ENCODE measurements at regions not wholly inside any gene's neighbourhood (a gene's known extent, or its start where the extent isn't known, plus 50 kb on each side); places are given as distances from the start of the nearest gene placed in this dataset.

DNA sequence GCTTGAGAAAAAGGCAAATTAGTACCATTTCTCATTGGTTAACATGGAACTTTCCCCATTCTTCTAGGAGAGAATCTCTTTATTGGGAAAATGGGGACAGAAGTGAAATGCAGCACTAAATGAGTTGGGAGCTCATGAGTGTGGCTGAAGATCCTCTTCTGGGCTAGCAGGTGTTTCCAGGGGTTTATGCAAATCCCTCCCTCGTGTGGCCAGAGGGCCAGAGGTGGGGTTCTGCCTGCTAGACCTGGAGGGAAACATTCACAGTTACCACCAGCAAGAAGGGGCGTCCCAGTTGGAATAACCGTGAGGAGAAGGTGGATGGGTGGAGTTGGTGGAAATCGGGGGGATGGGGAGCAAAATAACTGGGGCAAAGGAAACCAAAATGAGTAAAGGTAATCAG is 235.9 kb downstream of the KLF6 start:
- 84 to 85% methylated on average over 4 of the region's 4 CpGs for WGBS, 2 donors
- TF ChIP-seq, protein P1, sequence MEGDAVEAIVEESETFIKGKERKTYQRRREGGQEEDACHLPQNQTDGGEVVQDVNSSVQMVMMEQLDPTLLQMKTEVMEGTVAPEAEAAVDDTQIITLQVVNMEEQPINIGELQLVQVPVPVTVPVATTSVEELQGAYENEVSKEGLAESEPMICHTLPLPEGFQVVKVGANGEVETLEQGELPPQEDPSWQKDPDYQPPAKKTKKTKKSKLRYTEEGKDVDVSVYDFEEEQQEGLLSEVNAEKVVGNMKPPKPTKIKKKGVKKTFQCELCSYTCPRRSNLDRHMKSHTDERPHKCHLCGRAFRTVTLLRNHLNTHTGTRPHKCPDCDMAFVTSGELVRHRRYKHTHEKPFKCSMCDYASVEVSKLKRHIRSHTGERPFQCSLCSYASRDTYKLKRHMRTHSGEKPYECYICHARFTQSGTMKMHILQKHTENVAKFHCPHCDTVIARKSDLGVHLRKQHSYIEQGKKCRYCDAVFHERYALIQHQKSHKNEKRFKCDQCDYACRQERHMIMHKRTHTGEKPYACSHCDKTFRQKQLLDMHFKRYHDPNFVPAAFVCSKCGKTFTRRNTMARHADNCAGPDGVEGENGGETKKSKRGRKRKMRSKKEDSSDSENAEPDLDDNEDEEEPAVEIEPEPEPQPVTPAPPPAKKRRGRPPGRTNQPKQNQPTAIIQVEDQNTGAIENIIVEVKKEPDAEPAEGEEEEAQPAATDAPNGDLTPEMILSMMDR (IDR thresholded peaks at IDR 0.05) = no peak
- H3K4me1 ChIP-seq = peaks cover 0 to 27% (median 10%) of the 10 kb centered on the region in 4 donors
- H3K9me3 ChIP-seq = peaks cover 0 to 4% (median 0%) of the 10 kb centered on the region in 4 donors
- no peak overlapping the region for H3K4me3 ChIP-seq
- no peaks in the 10 kb centered on the region for H3K27me3 ChIP-seq
- H3K36me3 ChIP-seq = no peaks in the 10 kb centered on the region
- no peak for DNase-seq (ENCODE audit: low spot score in 2 of 2)
- H3K27ac ChIP-seq = peak overlapping the region in 2 of 4 donors; percentile 47 to 65

DNA sequence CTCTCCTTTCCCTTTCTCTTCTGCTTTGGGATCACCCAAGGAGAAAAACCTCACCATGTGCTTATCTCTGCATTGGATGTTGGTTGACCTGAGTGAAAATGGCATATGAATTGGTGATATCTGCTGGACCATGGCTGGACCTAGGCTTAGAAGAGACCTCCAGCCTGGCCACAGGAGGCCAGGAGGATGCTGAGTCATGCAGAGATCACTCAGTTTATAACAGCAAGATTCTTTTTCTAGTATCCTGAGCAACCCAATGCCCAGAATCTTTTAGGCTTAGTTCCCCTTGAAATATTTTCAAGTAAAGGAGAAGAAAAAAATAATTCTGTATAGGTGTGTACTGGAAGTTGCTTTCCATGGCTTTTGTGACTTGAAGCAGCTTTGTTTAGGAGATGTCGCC is 236.3 kb downstream of the KLF6 start:
- DNase-seq (ENCODE audit: low spot score in 2 of 2) = no peak
- Histone ChIP-seq H3K4me1 (peaks cover 0 to 27% (median 10%) of the 10 kb centered on the region in 4 donors), H3K27ac (peak overlapping the region in 2 of 4 donors; percentile 47 to 65), H3K27me3 (no peaks in the 10 kb centered on the region), H3K9me3 (peaks cover 0 to 4% (median 0%) of the 10 kb centered on the region in 4 donors), H3K4me3 (no peak overlapping the region), H3K36me3 (no peaks in the 10 kb centered on the region)
- TF ChIP-seq, protein P1 (IDR thresholded peaks at IDR 0.05) = no peak
- no peak for TF ChIP-seq POLR2A (IDR thresholded peaks at IDR 0.05)
- TF ChIP-seq EP300 (IDR thresholded peaks at IDR 0.05) = no peak
- WGBS, 2 donors = 94 to 95% methylated on average over 1 of the region's 1 CpG

DNA sequence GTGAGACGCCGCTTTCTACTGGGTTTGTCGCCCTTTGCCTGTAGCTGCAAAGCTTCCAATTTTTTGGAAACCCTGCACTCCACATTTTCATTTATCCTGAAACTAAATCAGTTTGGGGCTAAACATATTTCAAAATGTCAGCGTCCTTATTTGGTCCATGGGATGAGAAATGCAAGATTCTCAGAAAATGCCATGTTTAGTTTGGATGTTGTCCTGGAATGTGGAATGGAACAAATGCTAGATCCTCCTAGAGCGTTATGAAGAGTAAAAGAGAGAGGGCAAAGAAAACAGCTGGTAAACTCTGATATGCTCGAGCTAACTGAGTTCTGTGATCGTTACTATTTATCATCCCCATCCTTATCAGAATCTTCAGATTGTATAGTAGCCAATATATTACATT is 236.9 kb downstream of the KLF6 start:
- Histone ChIP-seq H3K36me3 (no peaks in the 10 kb centered on the region), H3K9me3 (peaks cover 0 to 4% (median 0%) of the 10 kb centered on the region in 4 donors), H3K4me1 (peaks cover 0 to 27% (median 10%) of the 10 kb centered on the region in 4 donors), H3K27me3 (no peaks in the 10 kb centered on the region), H3K4me3 (no peak overlapping the region), H3K27ac (peak overlapping the region; percentile 23 to 65 (median 42))
- no peak for DNase-seq (ENCODE audit: low spot score in 2 of 2)
- TF ChIP-seq POLR2A (IDR thresholded peaks at IDR 0.05) (no peak), EP300 (IDR thresholded peaks at IDR 0.05) (peak; percentile 64 to 67)
- 32 to 35% methylated on average over 7 of the region's 7 CpGs for WGBS, 2 donors

DNA sequence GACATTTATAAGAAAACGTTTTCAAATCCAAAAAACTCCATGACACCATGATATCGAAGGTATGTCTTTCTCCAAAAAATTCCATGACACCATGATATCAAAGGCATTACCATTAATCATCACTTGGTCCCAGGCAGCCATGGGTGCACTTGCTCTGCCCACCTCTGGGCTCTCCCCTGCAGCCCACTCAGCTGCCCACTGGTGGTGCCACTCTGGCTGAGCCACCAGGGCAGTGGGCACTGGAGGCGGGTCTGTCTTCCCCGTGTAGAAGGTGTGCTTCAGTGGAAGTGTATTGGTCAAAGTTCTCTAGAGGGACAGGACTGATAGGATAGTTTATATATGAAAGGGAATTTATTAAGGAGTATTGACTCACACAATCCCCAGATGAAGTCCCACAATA is 240.4 kb downstream of the KLF6 start:
- H3K36me3 ChIP-seq = no peaks in the 10 kb centered on the region
- 88 to 98% methylated on average over 4 of the region's 4 CpGs for WGBS, 2 donors
- no peak for DNase-seq (ENCODE audit: low spot score in 2 of 2)

DNA sequence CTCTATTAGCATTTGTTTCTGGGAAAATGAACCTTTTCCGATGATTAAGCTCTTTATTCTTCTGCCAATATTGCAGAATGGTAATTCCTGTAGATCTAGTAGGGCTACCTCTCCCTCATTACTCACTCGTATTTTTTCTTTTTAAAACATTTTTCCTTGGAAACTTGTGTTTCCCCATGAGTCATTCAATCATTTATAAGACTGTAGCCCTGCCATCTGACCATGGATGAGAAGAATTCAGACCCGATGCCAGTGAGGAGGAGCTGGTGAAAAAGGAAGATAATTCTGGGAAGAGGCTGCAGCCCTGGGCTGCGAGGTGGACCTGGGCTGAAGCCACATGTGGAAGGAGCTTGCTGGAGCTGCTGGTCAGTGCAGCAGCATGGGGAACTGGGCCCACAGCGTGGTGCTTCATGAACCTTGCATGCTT is 242.8 kb downstream of the KLF6 start:
- no peaks in the 10 kb centered on the region for H3K36me3 ChIP-seq
- no peak overlapping the region for H3K4me3 ChIP-seq
- peaks cover 0 to 42% (median 11%) of the 10 kb centered on the region in 4 donors for H3K4me1 ChIP-seq
- no peaks in the 10 kb centered on the region for H3K27me3 ChIP-seq
- WGBS, 2 donors = 48 to 56% methylated on average over 5 of the region's 5 CpGs
- no peak for DNase-seq (ENCODE audit: low spot score in 2 of 2)
- no peaks in the 10 kb centered on the region for H3K9me3 ChIP-seq
- H3K27ac ChIP-seq = peak overlapping the region in 2 of 4 donors; percentile 93 to 95
- no peak for TF ChIP-seq EP300 (IDR thresholded peaks at IDR 0.05)
- TF ChIP-seq POLR2A (IDR thresholded peaks at IDR 0.05) = no peak
- TF ChIP-seq, protein P1 (IDR thresholded peaks at IDR 0.05) = no peak

More for the DNA sequence above, 240.4 kb downstream of the KLF6 start:
- TF ChIP-seq EP300 (IDR thresholded peaks at IDR 0.05) (no peak), POLR2A (IDR thresholded peaks at IDR 0.05) (no peak)
- TF ChIP-seq, protein P1 (IDR thresholded peaks at IDR 0.05) = no peak
- Histone ChIP-seq H3K27me3 (no peaks in the 10 kb centered on the region), H3K27ac (no peak overlapping the region), H3K4me1 (peaks cover 0 to 42% (median 16%) of the 10 kb centered on the region in 4 donors), H3K9me3 (peaks cover 0 to 4% (median 0%) of the 10 kb centered on the region in 4 donors), H3K4me3 (no peak overlapping the region)
